ENCODE measurements at regions not wholly inside any gene's neighbourhood (a gene's known extent, or its start where the extent isn't known, plus 50 kb on each side); places are given as distances from the start of the nearest gene placed in this dataset.

DNA sequence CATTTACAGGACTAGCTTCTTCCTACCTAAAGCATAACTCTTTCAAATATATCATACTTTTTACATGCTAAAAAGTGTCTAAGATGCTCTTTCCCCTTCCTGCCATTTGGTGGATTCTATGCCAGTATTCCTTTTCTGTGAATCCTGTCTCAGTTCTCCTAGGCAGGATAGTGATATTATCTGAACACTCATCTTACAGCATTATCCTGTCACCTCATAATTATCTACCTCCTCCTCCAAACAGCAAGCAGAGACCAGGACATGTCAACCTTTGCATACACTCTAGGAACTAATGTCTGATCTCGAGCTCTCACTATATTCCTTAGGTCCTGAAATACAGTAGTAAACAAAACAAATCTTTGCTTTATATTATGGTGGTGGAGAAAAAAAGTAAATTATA, 275.5 kb downstream of the FAM181B start:
- peaks cover under 1% of the 10 kb centered on the region for H3K27me3 Mint-ChIP-seq
- H3K27ac Mint-ChIP-seq = no peak overlapping the region
- no peak for TF ChIP-seq CTCF (IDR thresholded peaks at IDR 0.05; ENCODE audit: unreplicated experiment)
- no peaks in the 10 kb centered on the region for H3K36me3 Mint-ChIP-seq (ENCODE audit: insufficient read depth)
- no peaks in the 10 kb centered on the region for H3K9me3 Mint-ChIP-seq (ENCODE audit: low read depth)
- H3K4me3 Mint-ChIP-seq (ENCODE audit: low read depth) = no peak overlapping the region
- no peaks in the 10 kb centered on the region for H3K4me1 Mint-ChIP-seq (ENCODE audit: low read depth)
- DNase-seq (ENCODE audit: low spot score, unreplicated experiment) = no peak

DNA sequence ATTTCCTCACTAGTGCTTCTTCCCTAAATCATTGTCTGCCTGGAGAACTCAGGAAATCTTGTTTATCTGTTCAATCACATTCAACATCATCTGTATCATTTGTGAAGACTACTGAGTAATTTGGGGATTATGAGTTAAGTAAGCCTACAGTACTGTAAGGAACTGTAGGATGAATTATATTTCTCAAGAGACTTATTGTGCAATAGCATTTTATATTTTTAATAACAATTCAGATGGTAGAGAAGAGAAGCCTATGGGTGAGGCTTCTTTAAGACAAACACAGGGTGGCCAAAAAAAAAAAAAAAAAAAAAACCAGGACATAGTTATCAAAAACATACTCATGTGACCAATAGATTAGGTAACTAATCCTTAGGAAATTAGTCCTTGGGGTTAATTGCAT, 282.7 kb downstream of the FAM181B start:
- H3K27ac Mint-ChIP-seq = no peak overlapping the region
- peaks cover 3% of the 10 kb centered on the region for H3K27me3 Mint-ChIP-seq
- TF ChIP-seq CTCF (IDR thresholded peaks at IDR 0.05; ENCODE audit: unreplicated experiment) = no peak
- no peaks in the 10 kb centered on the region for H3K4me1 Mint-ChIP-seq (ENCODE audit: low read depth)
- DNase-seq (ENCODE audit: low spot score, unreplicated experiment) = no peak
- no peaks in the 10 kb centered on the region for H3K36me3 Mint-ChIP-seq (ENCODE audit: insufficient read depth)
- no peaks in the 10 kb centered on the region for H3K9me3 Mint-ChIP-seq (ENCODE audit: low read depth)
- no peak overlapping the region for H3K4me3 Mint-ChIP-seq (ENCODE audit: low read depth)

GRCh38 chr11:82406611-82407010, 327.1 kb downstream of the FAM181B start:
- Mint-ChIP-seq H3K9me3 (ENCODE audit: low read depth) (peaks cover 5% of the 10 kb centered on the region), H3K36me3 (ENCODE audit: insufficient read depth) (no peaks in the 10 kb centered on the region), H3K27ac (no peak overlapping the region), H3K4me1 (ENCODE audit: low read depth) (peaks cover 2% of the 10 kb centered on the region), H3K27me3 (no peaks in the 10 kb centered on the region), H3K4me3 (ENCODE audit: low read depth) (no peak overlapping the region)
- no peak for DNase-seq (ENCODE audit: low spot score, unreplicated experiment)
- no peak for TF ChIP-seq CTCF (IDR thresholded peaks at IDR 0.05; ENCODE audit: unreplicated experiment)

DNA sequence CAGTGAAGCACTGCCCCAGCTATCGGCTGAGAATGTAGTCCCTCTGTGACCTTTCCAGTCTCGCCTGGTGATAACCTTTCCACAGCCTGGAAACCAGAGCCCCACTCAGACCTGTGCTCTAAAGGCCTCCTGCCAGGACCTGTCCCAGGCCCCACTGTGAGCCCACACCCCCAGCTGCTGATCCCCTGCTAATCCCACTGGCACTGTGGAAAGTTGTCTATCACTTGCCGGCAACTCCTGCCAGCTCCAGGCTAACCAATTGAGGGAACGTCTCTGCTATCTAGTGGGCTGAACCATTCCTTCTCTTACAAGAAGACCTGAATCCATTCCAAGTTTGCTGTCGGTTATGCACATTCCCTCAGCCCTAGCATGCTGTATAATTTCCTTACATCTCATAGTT, 328.2 kb downstream of the FAM181B start:
- no peaks in the 10 kb centered on the region for H3K36me3 Mint-ChIP-seq (ENCODE audit: insufficient read depth)

DNA sequence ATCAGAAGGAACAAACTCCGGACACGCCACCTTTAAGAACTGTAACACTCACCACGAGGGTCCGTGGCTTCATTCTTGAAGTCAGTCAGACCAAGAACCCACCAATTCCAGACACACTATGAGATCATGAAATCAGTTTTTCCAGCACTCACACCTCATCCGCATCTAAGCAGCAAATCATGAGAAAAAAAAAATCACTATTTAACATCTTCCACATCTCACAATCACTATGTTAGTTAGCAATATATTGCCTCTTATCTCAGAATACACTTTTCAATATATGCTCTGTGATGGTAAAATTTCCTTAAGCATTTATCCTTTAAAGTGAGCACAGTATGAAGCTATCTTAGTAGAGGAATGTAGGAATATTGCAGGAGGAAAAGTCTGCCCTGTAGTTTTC, 328.7 kb downstream of the FAM181B start:
- no peak overlapping the region for H3K4me3 Mint-ChIP-seq (ENCODE audit: low read depth)
- H3K27ac Mint-ChIP-seq = no peak overlapping the region
- no peaks in the 10 kb centered on the region for H3K36me3 Mint-ChIP-seq (ENCODE audit: insufficient read depth)
- TF ChIP-seq CTCF (IDR thresholded peaks at IDR 0.05; ENCODE audit: unreplicated experiment) = no peak
- H3K4me1 Mint-ChIP-seq (ENCODE audit: low read depth) = peaks cover 2% of the 10 kb centered on the region
- no peaks in the 10 kb centered on the region for H3K27me3 Mint-ChIP-seq
- H3K9me3 Mint-ChIP-seq (ENCODE audit: low read depth) = peaks cover 5% of the 10 kb centered on the region
- DNase-seq (ENCODE audit: low spot score, unreplicated experiment) = no peak

More for the DNA sequence above, 328.2 kb downstream of the FAM181B start:
- H3K27me3 Mint-ChIP-seq = no peaks in the 10 kb centered on the region
- no peak for TF ChIP-seq CTCF (IDR thresholded peaks at IDR 0.05; ENCODE audit: unreplicated experiment)
- H3K9me3 Mint-ChIP-seq (ENCODE audit: low read depth) = peaks cover 5% of the 10 kb centered on the region
- no peak overlapping the region for H3K4me3 Mint-ChIP-seq (ENCODE audit: low read depth)
- H3K4me1 Mint-ChIP-seq (ENCODE audit: low read depth) = peaks cover 2% of the 10 kb centered on the region
- no peak for DNase-seq (ENCODE audit: low spot score, unreplicated experiment)
- no peak overlapping the region for H3K27ac Mint-ChIP-seq

All from progenitor cell of endocrine pancreas (in vitro differentiated cells).